ENCODE measurements at regions not wholly inside any gene's neighbourhood (a gene's known extent, or its start where the extent isn't known, plus 50 kb on each side); places are given as distances from the start of the nearest gene placed in this dataset.
"Not testable (repeated sequence)": the region's sequence is repeated elsewhere in the genome, so short reads cannot be mapped to it uniquely, and the experiment has no call there.

- in situ Hi-C loops (cut with MboI; ENCODE audit: low sequenced_read_pairs), result not testable (repeated sequence)
Observed at GRCh38 chr15:44903281-44903680, 53.2 kb upstream of the TERB2 start.

GRCh38 chr15:44904651-44905340, 51.7 kb upstream of the TERB2 start:
- in situ Hi-C loops (cut with MboI; ENCODE audit: low sequenced_read_pairs), result not testable (repeated sequence)
